Activated T-cell treated with anti-CD3 and anti-CD28 coated beads, Interleukin-2, amount 50 U/mL, for 4 hours (primary cell): ENCODE measurements at regions not wholly inside any gene's neighbourhood (a gene's known extent, or its start where the extent isn't known, plus 50 kb on each side); places are given as distances from the start of the nearest gene placed in this dataset.
"Not testable (repeated sequence)": the region's sequence is repeated elsewhere in the genome, so short reads cannot be mapped to it uniquely, and the experiment has no call there.

ENCODE experiments used
- ATAC-seq, 2 donors: fragments of 200-7000 bp; cut with Tn5 transposase; one replicate each; pipeline ENCODE4 v1.10.0; 2021
- DNase-seq: peaks from one replicate; pipeline ENCODE4 v3.0.0-alpha.2; 2020
- H3K27me3 Mint-ChIP-seq: one replicate; pipeline ENCODE4 v1.8.0; 2021; ENCODE audit warnings: low read depth, mixed read lengths
- H3K36me3 Mint-ChIP-seq: one replicate; pipeline ENCODE4 v1.8.0; 2022; ENCODE audit warnings: mixed read lengths; ENCODE audit not compliant: insufficient read depth
- H3K4me1 Mint-ChIP-seq: one replicate; pipeline ENCODE4 v1.8.0; 2021; ENCODE audit warnings: low read depth, mixed read lengths
- H3K4me3 Mint-ChIP-seq: one replicate; pipeline ENCODE4 v1.8.0; 2021; ENCODE audit warnings: mild to moderate bottlenecking, moderate library complexity, mixed read lengths
- H3K9me3 Mint-ChIP-seq: one replicate; pipeline ENCODE4 v1.8.0; 2021; ENCODE audit warnings: mixed read lengths

- no peak for ATAC-seq
- Mint-ChIP-seq H3K36me3 (no peaks in the 10 kb centered on the region), H3K4me1 (no peaks in the 10 kb centered on the region), H3K4me3 (no peak overlapping the region), H3K27me3 (no peaks in the 10 kb centered on the region), H3K9me3 (no peaks in the 10 kb centered on the region)
- DNase-seq = no peak
These were observed 332.8 kb upstream of the ERCC4 start for GRCh38 chr16:13587181-13587580.

GRCh38 chr16:13594823-13595222 is 325.1 kb upstream of the ERCC4 start:
- ATAC-seq (no peak), DNase-seq (no peak)
- Mint-ChIP-seq H3K4me3 (no peak overlapping the region), H3K4me1 (no peaks in the 10 kb centered on the region), H3K27me3 (no peaks in the 10 kb centered on the region), H3K9me3 (no peaks in the 10 kb centered on the region), H3K36me3 (no peaks in the 10 kb centered on the region)

- Mint-ChIP-seq H3K4me3 (no peak overlapping the region), H3K9me3 (no peaks in the 10 kb centered on the region), H3K27me3 (no peaks in the 10 kb centered on the region), H3K4me1 (no peaks in the 10 kb centered on the region), H3K36me3 (no peaks in the 10 kb centered on the region)
- DNase-seq = no peak
- ATAC-seq = no peak
These were observed 313.1 kb upstream of the ERCC4 start for GRCh38 chr16:13606804-13607203.

GRCh38 chr16:13607289-13607688 is 312.7 kb upstream of the ERCC4 start:
- no peaks in the 10 kb centered on the region for H3K27me3 Mint-ChIP-seq
- ATAC-seq (no peak), DNase-seq (no peak)
- H3K36me3 Mint-ChIP-seq = no peaks in the 10 kb centered on the region
- no peaks in the 10 kb centered on the region for H3K9me3 Mint-ChIP-seq
- no peaks in the 10 kb centered on the region for H3K4me1 Mint-ChIP-seq
- H3K4me3 Mint-ChIP-seq = no peak overlapping the region

- H3K4me3 Mint-ChIP-seq = no peak overlapping the region
- DNase-seq (no peak), ATAC-seq (no peak)
These were observed 308.4 kb upstream of the ERCC4 start for GRCh38 chr16:13611596-13611995.

GRCh38 chr16:13612623-13613022 is 307.3 kb upstream of the ERCC4 start:
- no peak for ATAC-seq

More at GRCh38 chr16:13611596-13611995, 308.4 kb upstream of the ERCC4 start:
- Mint-ChIP-seq H3K36me3 (no peaks in the 10 kb centered on the region), H3K4me1 (no peaks in the 10 kb centered on the region), H3K9me3 (peaks cover 9% of the 10 kb centered on the region), H3K27me3 (no peaks in the 10 kb centered on the region)

GRCh38 chr16:13613165-13613564 is 306.8 kb upstream of the ERCC4 start:
- ATAC-seq (no peak), DNase-seq (no peak)
- no peaks in the 10 kb centered on the region for H3K36me3 Mint-ChIP-seq
- H3K9me3 Mint-ChIP-seq = peaks cover 9% of the 10 kb centered on the region
- H3K4me1 Mint-ChIP-seq = no peaks in the 10 kb centered on the region
- H3K4me3 Mint-ChIP-seq = no peak overlapping the region
- no peaks in the 10 kb centered on the region for H3K27me3 Mint-ChIP-seq

More at GRCh38 chr16:13612623-13613022, 307.3 kb upstream of the ERCC4 start:
- no peak overlapping the region for H3K4me3 Mint-ChIP-seq
- H3K36me3 Mint-ChIP-seq = no peaks in the 10 kb centered on the region
- H3K27me3 Mint-ChIP-seq = no peaks in the 10 kb centered on the region
- H3K4me1 Mint-ChIP-seq = no peaks in the 10 kb centered on the region
- H3K9me3 Mint-ChIP-seq = peaks cover 9% of the 10 kb centered on the region
- no peak for DNase-seq

- H3K9me3 Mint-ChIP-seq = no peaks in the 10 kb centered on the region
- no peaks in the 10 kb centered on the region for H3K4me1 Mint-ChIP-seq
- H3K36me3 Mint-ChIP-seq = no peaks in the 10 kb centered on the region
- ATAC-seq (no peak), DNase-seq (no peak)
- H3K4me3 Mint-ChIP-seq = no peak overlapping the region
- no peaks in the 10 kb centered on the region for H3K27me3 Mint-ChIP-seq
These were observed 298.3 kb upstream of the ERCC4 start for GRCh38 chr16:13621639-13622038.

- no peak for DNase-seq
- no peak overlapping the region for H3K4me3 Mint-ChIP-seq
- no peaks in the 10 kb centered on the region for H3K27me3 Mint-ChIP-seq
- no peak for ATAC-seq
- no peaks in the 10 kb centered on the region for H3K4me1 Mint-ChIP-seq
- no peaks in the 10 kb centered on the region for H3K9me3 Mint-ChIP-seq
- H3K36me3 Mint-ChIP-seq = no peaks in the 10 kb centered on the region
These were observed 291.8 kb upstream of the ERCC4 start for GRCh38 chr16:13628156-13628555.

GRCh38 chr16:13629704-13630103 is 290.2 kb upstream of the ERCC4 start:
- Mint-ChIP-seq H3K4me1 (no peaks in the 10 kb centered on the region), H3K9me3 (no peaks in the 10 kb centered on the region), H3K27me3 (no peaks in the 10 kb centered on the region), H3K36me3 (no peaks in the 10 kb centered on the region), H3K4me3 (no peak overlapping the region)
- DNase-seq = no peak
- ATAC-seq = no peak

GRCh38 chr16:13630374-13630773 is 289.6 kb upstream of the ERCC4 start:
- Mint-ChIP-seq H3K27me3 (no peaks in the 10 kb centered on the region), H3K4me1 (no peaks in the 10 kb centered on the region), H3K9me3 (no peaks in the 10 kb centered on the region), H3K36me3 (no peaks in the 10 kb centered on the region), H3K4me3 (no peak overlapping the region)
- ATAC-seq (no peak), DNase-seq (no peak)

GRCh38 chr16:13631213-13631767 is 288.7 kb upstream of the ERCC4 start:
- Mint-ChIP-seq H3K4me1 (no peaks in the 10 kb centered on the region), H3K9me3 (no peaks in the 10 kb centered on the region), H3K36me3 (no peaks in the 10 kb centered on the region), H3K27me3 (no peaks in the 10 kb centered on the region), H3K4me3 (no peak overlapping the region)
- DNase-seq (no peak), ATAC-seq (no peak)

- Mint-ChIP-seq H3K4me1 (no peaks in the 10 kb centered on the region), H3K4me3 (no peak overlapping the region), H3K27me3 (no peaks in the 10 kb centered on the region), H3K9me3 (no peaks in the 10 kb centered on the region), H3K36me3 (no peaks in the 10 kb centered on the region)
- ATAC-seq (no peak), DNase-seq (no peak)
These were observed 288.0 kb upstream of the ERCC4 start for GRCh38 chr16:13631916-13632315.

- H3K27me3 Mint-ChIP-seq, DNase-seq, H3K9me3 Mint-ChIP-seq, H3K4me1 Mint-ChIP-seq, H3K36me3 Mint-ChIP-seq, ATAC-seq, H3K4me3 Mint-ChIP-seq: not testable (repeated sequence)
These were observed 287.4 kb upstream of the ERCC4 start for GRCh38 chr16:13632504-13632903.

- H3K4me1 Mint-ChIP-seq = no peaks in the 10 kb centered on the region
- H3K9me3 Mint-ChIP-seq = peaks cover 4% of the 10 kb centered on the region
These were observed 286.5 kb upstream of the ERCC4 start for GRCh38 chr16:13633391-13633861.

GRCh38 chr16:13634253-13634652 is 285.7 kb upstream of the ERCC4 start:
- Mint-ChIP-seq H3K36me3 (no peaks in the 10 kb centered on the region), H3K9me3 (peaks cover 4% of the 10 kb centered on the region), H3K4me1 (no peaks in the 10 kb centered on the region), H3K27me3 (no peaks in the 10 kb centered on the region), H3K4me3 (no peak overlapping the region)
- DNase-seq = no peak
- ATAC-seq = no peak

More at GRCh38 chr16:13633391-13633861, 286.5 kb upstream of the ERCC4 start:
- Mint-ChIP-seq H3K4me3 (no peak overlapping the region), H3K27me3 (no peaks in the 10 kb centered on the region), H3K36me3 (no peaks in the 10 kb centered on the region)
- DNase-seq (no peak), ATAC-seq (no peak)
